Suppressor macrophage treated with lipopolysaccharide for 1 hour (primary cell): ENCODE measurements at regions not wholly inside any gene's neighbourhood (a gene's known extent, or its start where the extent isn't known, plus 50 kb on each side); places are given as distances from the start of the nearest gene placed in this dataset.

Experiments used
- DNase-seq, 3 donors: peaks; one replicate each; pipeline ENCODE4 v3.0.0-alpha.2; 2020 to 2022

GRCh38 chr12:93015871-93016751 is 87.0 kb upstream of the EEA1 start:
- DNase-seq = no peak

- no peak for DNase-seq
These were observed 87.8 kb upstream of the EEA1 start for GRCh38 chr12:93016752-93017350.

- no peak for DNase-seq
These were observed 89.5 kb upstream of the EEA1 start for GRCh38 chr12:93018610-93019009.

- DNase-seq = no peak
These were observed 90.3 kb upstream of the EEA1 start for GRCh38 chr12:93019212-93019927.

- DNase-seq = no peak
These were observed 91.0 kb upstream of the EEA1 start for GRCh38 chr12:93019975-93020630.

- DNase-seq = no peak
These were observed 91.8 kb upstream of the EEA1 start for GRCh38 chr12:93020631-93021597.

- peak; percentile 9 to 22 (median 19) for DNase-seq
These were observed 93.7 kb upstream of the EEA1 start for GRCh38 chr12:93022603-93023340.

- peak; percentile 41 to 51 (median 48) for DNase-seq
These were observed 96.3 kb upstream of the EEA1 start for GRCh38 chr12:93025145-93026103.

GRCh38 chr12:93027041-93027440 is 97.9 kb upstream of the EEA1 start:
- DNase-seq = no peak

- DNase-seq = no peak
These were observed 100.0 kb upstream of the EEA1 start for GRCh38 chr12:93029091-93029490.

- no peak for DNase-seq
These were observed 101.9 kb upstream of the EEA1 start for GRCh38 chr12:93031028-93031427.

- no peak for DNase-seq
These were observed 103.7 kb upstream of the EEA1 start for GRCh38 chr12:93032758-93033157.

- no peak for DNase-seq
These were observed 104.9 kb upstream of the EEA1 start for GRCh38 chr12:93033948-93034347.

- DNase-seq = no peak
These were observed 110.0 kb upstream of the EEA1 start for GRCh38 chr12:93039062-93039461.

GRCh38 chr12:93039930-93040329 is 110.8 kb upstream of the EEA1 start:
- DNase-seq = no peak

- no peak for DNase-seq
These were observed 111.3 kb upstream of the EEA1 start for GRCh38 chr12:93040367-93040766.

GRCh38 chr12:93041416-93041815 is 112.3 kb upstream of the EEA1 start:
- DNase-seq = no peak

GRCh38 chr12:93042283-93042682 is 113.2 kb upstream of the EEA1 start:
- DNase-seq = no peak

GRCh38 chr12:93042684-93043083 is 113.6 kb upstream of the EEA1 start:
- DNase-seq = no peak
